ENCODE measurements at regions not wholly inside any gene's neighbourhood (a gene's known extent, or its start where the extent isn't known, plus 50 kb on each side); places are given as distances from the start of the nearest gene placed in this dataset.

DNA sequence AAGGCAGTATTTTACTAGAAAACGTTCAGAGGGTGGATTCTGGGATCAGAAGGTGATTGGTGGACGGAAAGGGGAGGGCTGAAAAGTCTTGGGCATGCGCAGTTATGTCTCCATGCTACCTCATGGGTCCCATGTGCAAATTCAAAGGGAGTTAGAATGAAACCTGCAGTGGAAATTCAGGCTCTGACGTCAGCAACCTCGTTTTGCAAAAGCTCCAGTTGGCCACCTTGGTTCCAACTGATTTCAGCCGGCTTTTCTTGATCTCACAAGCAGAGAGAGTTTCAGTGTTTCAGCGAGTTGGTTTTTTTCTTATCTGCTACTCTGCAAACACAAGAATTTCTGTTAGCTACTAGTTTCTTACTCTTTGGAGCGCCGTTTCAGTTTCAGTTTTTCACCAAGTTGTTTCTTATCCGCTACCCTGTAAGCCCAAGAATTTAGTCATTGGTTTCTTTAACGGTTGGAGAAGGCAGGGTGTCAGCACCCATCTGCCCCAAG lies 69.8 kb upstream of the PGBD5 start:
- peaks cover 0 to 14% (median 0%) of the 10 kb centered on the region in 5 experiments for H3K27me3 ChIP-seq (replicated peaks in 2 of 5; ENCODE audit: control insufficient read depth in 4 of 5, insufficient read depth in 5 of 5, low read length in 4 of 5)
- H3K4me3 ChIP-seq (ENCODE audit: control insufficient read depth in 1 of 7, extremely low read depth in 1 of 7, insufficient read depth in 4 of 7, low read depth in 2 of 7, low read length in 6 of 7) = no peak overlapping the region
- peaks cover 0 to 8% (median 0%) of the 10 kb centered on the region in 5 experiments for H3K9me3 ChIP-seq (ENCODE audit: control extremely low read depth in 1 of 5, control insufficient read depth in 4 of 5, insufficient read depth in 2 of 5, low read depth in 1 of 5, low read length in 4 of 5)
- no peak overlapping the region for H3K27ac ChIP-seq (ENCODE audit: insufficient read depth in 1 of 2, low read depth in 1 of 2, low read length in 2 of 2, poor library complexity in 1 of 2, severe bottlenecking in 2 of 2)
- H3K36me3 ChIP-seq (ENCODE audit: control insufficient read depth in 4 of 4, insufficient read depth in 4 of 4, low read length in 3 of 4) = no peaks in the 10 kb centered on the region
- WGBS (ENCODE audit: insufficient coverage) = 93% methylated on average over 11 of the region's 11 CpGs
- ChIA-PET POLR2A (no interaction called here), CTCF (no interaction called here)
- H3K4me1 ChIP-seq (ENCODE audit: control extremely low read depth in 1 of 4, control insufficient read depth in 4 of 4, insufficient read depth in 4 of 4, low read length in 3 of 4) = no peaks in the 10 kb centered on the region
- no peak for DNase-seq

DNA sequence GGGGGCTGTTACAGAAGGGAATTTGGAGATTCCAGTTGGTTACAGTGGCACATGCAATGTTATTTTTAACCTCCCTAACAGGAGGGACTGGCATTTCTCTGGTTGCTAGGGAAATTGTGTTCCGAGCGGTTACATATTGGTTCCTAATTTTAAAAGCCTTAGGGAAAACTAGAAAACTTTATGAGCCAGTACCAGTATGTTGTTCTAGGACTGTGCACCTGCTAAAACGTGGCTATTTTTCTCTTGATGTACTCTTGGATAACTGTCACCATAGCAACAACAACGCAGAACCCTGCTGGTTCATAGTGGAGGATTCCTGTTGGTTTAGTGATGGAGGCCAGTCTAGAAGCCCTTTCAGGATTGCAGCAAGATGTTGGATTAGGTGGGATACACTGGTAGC lies 68.9 kb upstream of the PGBD5 start:
- 94% methylated on average over 3 of the region's 4 CpGs for WGBS (ENCODE audit: insufficient coverage)
- Histone ChIP-seq H3K36me3 (ENCODE audit: control insufficient read depth in 4 of 4, insufficient read depth in 4 of 4, low read length in 3 of 4) (no peaks in the 10 kb centered on the region), H3K27me3 (replicated peaks in 2 of 5; ENCODE audit: control insufficient read depth in 4 of 5, insufficient read depth in 5 of 5, low read length in 4 of 5) (peaks cover 0 to 14% (median 0%) of the 10 kb centered on the region in 5 experiments), H3K4me1 (ENCODE audit: control extremely low read depth in 1 of 4, control insufficient read depth in 4 of 4, insufficient read depth in 4 of 4, low read length in 3 of 4) (no peaks in the 10 kb centered on the region), H3K27ac (ENCODE audit: insufficient read depth in 1 of 2, low read depth in 1 of 2, low read length in 2 of 2, poor library complexity in 1 of 2, severe bottlenecking in 2 of 2) (no peak overlapping the region), H3K4me3 (ENCODE audit: control insufficient read depth in 1 of 7, extremely low read depth in 1 of 7, insufficient read depth in 4 of 7, low read depth in 2 of 7, low read length in 6 of 7) (no peak overlapping the region), H3K9me3 (ENCODE audit: control extremely low read depth in 1 of 5, control insufficient read depth in 4 of 5, insufficient read depth in 2 of 5, low read depth in 1 of 5, low read length in 4 of 5) (peaks cover 0 to 8% (median 0%) of the 10 kb centered on the region in 5 experiments)
- ChIA-PET POLR2A (no interaction called here), CTCF (no interaction called here)
- no peak for DNase-seq

DNA sequence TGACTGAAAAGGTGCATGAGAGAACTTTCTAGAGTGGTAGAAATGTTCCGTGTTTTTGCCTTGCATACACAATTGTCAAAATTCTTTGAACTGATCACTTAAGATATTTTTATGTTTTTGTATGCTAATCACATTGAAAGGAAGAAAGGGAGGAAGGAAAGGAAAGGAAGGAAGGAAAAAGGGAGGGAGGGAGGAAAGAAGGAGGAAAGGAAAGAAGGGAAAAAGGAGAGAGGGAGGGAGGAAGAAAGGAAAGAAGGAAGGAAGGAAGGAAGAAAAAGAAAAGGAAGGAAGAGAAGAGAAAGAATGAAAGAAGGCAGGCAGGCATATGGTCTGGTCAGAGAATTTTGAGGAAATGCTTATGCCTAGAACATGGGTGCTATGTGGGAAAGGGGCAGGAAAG lies 68.4 kb upstream of the PGBD5 start:
- POLR2A ChIA-PET = no interaction called here
- Histone ChIP-seq H3K4me3 (ENCODE audit: control insufficient read depth in 1 of 7, extremely low read depth in 1 of 7, insufficient read depth in 4 of 7, low read depth in 2 of 7, low read length in 6 of 7) (no peak overlapping the region), H3K9me3 (ENCODE audit: control extremely low read depth in 1 of 5, control insufficient read depth in 4 of 5, insufficient read depth in 2 of 5, low read depth in 1 of 5, low read length in 4 of 5) (peaks cover 0 to 7% (median 0%) of the 10 kb centered on the region in 5 experiments), H3K27ac (ENCODE audit: insufficient read depth in 1 of 2, low read depth in 1 of 2, low read length in 2 of 2, poor library complexity in 1 of 2, severe bottlenecking in 2 of 2) (no peak overlapping the region), H3K36me3 (ENCODE audit: control insufficient read depth in 4 of 4, insufficient read depth in 4 of 4, low read length in 3 of 4) (no peaks in the 10 kb centered on the region), H3K4me1 (ENCODE audit: control extremely low read depth in 1 of 4, control insufficient read depth in 4 of 4, insufficient read depth in 4 of 4, low read length in 3 of 4) (no peaks in the 10 kb centered on the region), H3K27me3 (replicated peaks in 2 of 5; ENCODE audit: control insufficient read depth in 4 of 5, insufficient read depth in 5 of 5, low read length in 4 of 5) (peaks cover 0 to 14% (median 0%) of the 10 kb centered on the region in 5 experiments)
- no CpG with 5 or more reads among the region's 1 CpG for WGBS (ENCODE audit: insufficient coverage)
- CTCF ChIA-PET = no interaction called here
- no peak for DNase-seq

DNA sequence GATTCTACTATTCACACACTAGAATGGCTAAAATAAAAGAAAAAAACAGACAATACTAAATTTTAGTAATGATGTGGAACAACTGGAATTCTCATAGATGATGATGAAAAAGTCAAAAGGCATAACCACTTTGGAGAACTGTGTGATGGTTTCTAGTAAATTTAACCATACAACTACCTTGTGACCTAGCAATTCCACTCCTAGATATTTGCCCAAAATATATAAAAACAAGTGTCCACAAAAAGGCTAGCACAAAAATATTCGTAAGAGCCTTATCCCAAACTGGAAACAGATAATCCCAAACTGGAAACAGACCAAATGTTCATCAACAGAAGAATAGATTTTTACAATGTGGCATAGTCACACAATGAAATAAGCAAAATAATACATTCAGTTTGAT lies 67.9 kb upstream of the PGBD5 start:
- CTCF ChIA-PET = no interaction called here
- Histone ChIP-seq H3K9me3 (ENCODE audit: control extremely low read depth in 1 of 5, control insufficient read depth in 4 of 5, insufficient read depth in 2 of 5, low read depth in 1 of 5, low read length in 4 of 5) (peaks cover 0 to 6% (median 0%) of the 10 kb centered on the region in 5 experiments), H3K27me3 (replicated peaks in 2 of 5; ENCODE audit: control insufficient read depth in 4 of 5, insufficient read depth in 5 of 5, low read length in 4 of 5) (peaks cover 0 to 14% (median 0%) of the 10 kb centered on the region in 5 experiments), H3K4me1 (ENCODE audit: control extremely low read depth in 1 of 4, control insufficient read depth in 4 of 4, insufficient read depth in 4 of 4, low read length in 3 of 4) (no peaks in the 10 kb centered on the region), H3K36me3 (ENCODE audit: control insufficient read depth in 4 of 4, insufficient read depth in 4 of 4, low read length in 3 of 4) (no peaks in the 10 kb centered on the region), H3K27ac (ENCODE audit: insufficient read depth in 1 of 2, low read depth in 1 of 2, low read length in 2 of 2, poor library complexity in 1 of 2, severe bottlenecking in 2 of 2) (no peak overlapping the region), H3K4me3 (ENCODE audit: control insufficient read depth in 1 of 7, extremely low read depth in 1 of 7, insufficient read depth in 4 of 7, low read depth in 2 of 7, low read length in 6 of 7) (no peak overlapping the region)
- WGBS (ENCODE audit: insufficient coverage) = no CpG with 5 or more reads among the region's 1 CpG
- POLR2A ChIA-PET = no interaction called here
- DNase-seq = no peak

DNA sequence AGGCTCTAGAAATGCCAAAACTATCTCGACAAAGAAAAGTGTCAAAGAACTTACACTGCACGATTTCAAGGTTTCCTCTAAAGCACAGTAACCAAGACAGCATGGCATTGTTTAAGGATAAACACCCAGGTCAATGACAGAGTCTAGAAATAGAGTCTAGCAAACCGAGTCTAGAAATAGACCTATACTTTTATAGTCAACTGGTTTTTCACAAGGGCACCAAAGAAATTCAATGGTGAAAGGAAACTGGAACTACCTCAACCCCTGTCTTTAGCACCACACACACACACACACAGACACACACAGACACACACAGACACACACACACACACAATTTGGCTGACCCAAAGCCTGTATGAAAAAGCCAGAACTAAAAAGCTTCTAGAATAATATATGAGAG lies 67.1 kb upstream of the PGBD5 start:
- Histone ChIP-seq H3K9me3 (ENCODE audit: control extremely low read depth in 1 of 5, control insufficient read depth in 4 of 5, insufficient read depth in 2 of 5, low read depth in 1 of 5, low read length in 4 of 5) (peaks cover 0 to 6% (median 0%) of the 10 kb centered on the region in 5 experiments), H3K27ac (ENCODE audit: insufficient read depth in 1 of 2, low read depth in 1 of 2, low read length in 2 of 2, poor library complexity in 1 of 2, severe bottlenecking in 2 of 2) (no peak overlapping the region), H3K27me3 (replicated peaks in 2 of 5; ENCODE audit: control insufficient read depth in 4 of 5, insufficient read depth in 5 of 5, low read length in 4 of 5) (peaks cover 0 to 12% (median 0%) of the 10 kb centered on the region in 5 experiments), H3K36me3 (ENCODE audit: control insufficient read depth in 4 of 4, insufficient read depth in 4 of 4, low read length in 3 of 4) (no peaks in the 10 kb centered on the region), H3K4me1 (ENCODE audit: control extremely low read depth in 1 of 4, control insufficient read depth in 4 of 4, insufficient read depth in 4 of 4, low read length in 3 of 4) (no peaks in the 10 kb centered on the region), H3K4me3 (ENCODE audit: control insufficient read depth in 1 of 7, extremely low read depth in 1 of 7, insufficient read depth in 4 of 7, low read depth in 2 of 7, low read length in 6 of 7) (no peak overlapping the region)
- DNase-seq = no peak
- 91% methylated on average over 2 of the region's 3 CpGs for WGBS (ENCODE audit: insufficient coverage)
- CTCF ChIA-PET = no interaction called here
- POLR2A ChIA-PET = no interaction called here

DNA sequence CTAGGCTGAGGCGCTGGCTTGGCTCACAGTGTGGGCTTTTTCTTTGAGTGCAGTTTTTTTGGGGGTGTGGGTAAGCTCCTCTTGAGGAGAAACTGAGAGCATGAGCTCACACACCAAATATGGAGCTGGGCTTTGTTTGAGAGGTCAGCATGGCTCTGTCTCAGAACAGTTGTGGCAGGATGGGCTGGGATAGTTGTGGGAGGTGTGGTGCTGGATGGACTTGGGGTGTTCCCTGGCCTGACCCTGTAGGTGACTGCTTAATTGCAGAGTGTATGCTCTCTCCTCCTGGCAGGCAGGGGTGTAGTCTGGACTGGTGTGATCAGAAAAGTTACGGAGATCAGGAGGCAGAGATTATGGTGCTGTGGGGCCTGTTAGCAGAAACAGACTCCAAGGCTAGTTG lies 64.3 kb upstream of the PGBD5 start:
- H3K9me3 ChIP-seq (ENCODE audit: control extremely low read depth in 1 of 5, control insufficient read depth in 4 of 5, insufficient read depth in 2 of 5, low read depth in 1 of 5, low read length in 4 of 5) = peaks cover 0 to 6% (median 0%) of the 10 kb centered on the region in 5 experiments
- WGBS (ENCODE audit: insufficient coverage) = 100% methylated on average over 1 of the region's 2 CpGs
- H3K4me3 ChIP-seq (ENCODE audit: control insufficient read depth in 1 of 7, extremely low read depth in 1 of 7, insufficient read depth in 4 of 7, low read depth in 2 of 7, low read length in 6 of 7) = no peak overlapping the region
- H3K27ac ChIP-seq (ENCODE audit: insufficient read depth in 1 of 2, low read depth in 1 of 2, low read length in 2 of 2, poor library complexity in 1 of 2, severe bottlenecking in 2 of 2) = no peak overlapping the region
- DNase-seq = no peak
- POLR2A ChIA-PET = no interaction called here
- H3K36me3 ChIP-seq (ENCODE audit: control insufficient read depth in 4 of 4, insufficient read depth in 4 of 4, low read length in 3 of 4) = no peaks in the 10 kb centered on the region
- no peaks in the 10 kb centered on the region for H3K4me1 ChIP-seq (ENCODE audit: control extremely low read depth in 1 of 4, control insufficient read depth in 4 of 4, insufficient read depth in 4 of 4, low read length in 3 of 4)
- H3K27me3 ChIP-seq (replicated peaks in 2 of 5; ENCODE audit: control insufficient read depth in 4 of 5, insufficient read depth in 5 of 5, low read length in 4 of 5) = peaks cover 0 to 5% (median 2%) of the 10 kb centered on the region in 5 experiments
- CTCF ChIA-PET = no interaction called here

DNA sequence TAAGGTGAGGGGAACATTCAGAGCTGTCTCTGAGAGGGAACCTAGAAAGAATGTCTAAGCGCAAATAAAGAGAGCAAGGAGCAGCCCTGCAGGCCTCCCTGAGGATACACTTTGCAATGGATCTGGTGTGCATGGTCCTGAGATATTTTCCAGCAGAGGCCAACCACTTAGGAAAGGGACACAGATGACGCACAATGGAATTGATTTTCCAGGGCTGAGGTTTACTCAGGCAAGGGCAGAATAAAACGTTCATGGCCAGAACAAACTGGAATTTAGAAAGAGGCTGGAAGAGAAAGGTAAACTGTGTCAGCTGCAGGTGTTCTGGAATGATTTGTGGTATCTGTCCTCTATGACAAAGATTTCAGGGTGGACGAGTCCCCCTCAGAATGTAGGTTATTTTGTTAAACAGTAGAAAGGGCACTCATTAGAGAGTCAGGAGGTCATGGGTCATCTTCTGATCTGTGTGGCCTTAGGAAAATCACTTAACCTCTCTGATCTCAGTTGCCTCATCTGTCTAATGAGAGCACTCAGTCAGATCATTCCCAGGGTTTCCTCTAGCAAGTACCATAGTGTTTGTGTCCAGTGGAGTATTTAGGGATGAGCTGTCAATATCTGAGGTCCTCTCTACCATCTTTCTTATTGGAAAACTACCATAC lies 61.8 kb upstream of the PGBD5 start:
- H3K9me3 ChIP-seq (ENCODE audit: control extremely low read depth in 1 of 5, control insufficient read depth in 4 of 5, insufficient read depth in 2 of 5, low read depth in 1 of 5, low read length in 4 of 5) = no peaks in the 10 kb centered on the region
- no peak overlapping the region for H3K4me3 ChIP-seq (ENCODE audit: control insufficient read depth in 1 of 7, extremely low read depth in 1 of 7, insufficient read depth in 4 of 7, low read depth in 2 of 7, low read length in 6 of 7)
- no peak overlapping the region for H3K27ac ChIP-seq (ENCODE audit: insufficient read depth in 1 of 2, low read depth in 1 of 2, low read length in 2 of 2, poor library complexity in 1 of 2, severe bottlenecking in 2 of 2)
- POLR2A ChIA-PET = no interaction called here
- peaks cover 0 to 4% (median 0%) of the 10 kb centered on the region in 5 experiments for H3K27me3 ChIP-seq (replicated peaks in 2 of 5; ENCODE audit: control insufficient read depth in 4 of 5, insufficient read depth in 5 of 5, low read length in 4 of 5)
- CTCF ChIA-PET = no interaction called here
- no peak for DNase-seq
- H3K4me1 ChIP-seq (ENCODE audit: control extremely low read depth in 1 of 4, control insufficient read depth in 4 of 4, insufficient read depth in 4 of 4, low read length in 3 of 4) = no peaks in the 10 kb centered on the region
- no peaks in the 10 kb centered on the region for H3K36me3 ChIP-seq (ENCODE audit: control insufficient read depth in 4 of 4, insufficient read depth in 4 of 4, low read length in 3 of 4)
- WGBS (ENCODE audit: insufficient coverage) = 96% methylated on average over 4 of the region's 4 CpGs

Measured in common myeloid progenitor, CD34-positive (primary cell).